Ishikawa (cell line): ENCODE measurements at regions not wholly inside any gene's neighbourhood (a gene's known extent, or its start where the extent isn't known, plus 50 kb on each side); places are given as distances from the start of the nearest gene placed in this dataset.

ENCODE experiments used
- CEBPB ChIP-seq: IDR thresholded peaks from 2 replicates; pipeline ENCODE4 v1.6.1; 2012
- CREB1 ChIP-seq: IDR thresholded peaks from 2 replicates; pipeline ENCODE4 v1.6.1; 2012; ENCODE audit warnings: low read depth
- EGR1 ChIP-seq: IDR thresholded peaks from 2 replicates; pipeline ENCODE4 v1.6.1; 2012
- EP300 ChIP-seq: IDR thresholded peaks from 2 replicates; pipeline ENCODE4 v1.6.1; 2012; ENCODE audit warnings: borderline replicate concordance
- FOXM1 ChIP-seq: IDR thresholded peaks from 2 replicates; pipeline ENCODE4 v1.6.1; 2012; ENCODE audit warnings: low read depth, borderline replicate concordance
- MAX ChIP-seq: IDR thresholded peaks from 2 replicates; pipeline ENCODE4 v1.6.1; 2012
- NFIC ChIP-seq: IDR thresholded peaks from 2 replicates; pipeline ENCODE4 v1.6.1; 2012
- RAD21 ChIP-seq: IDR thresholded peaks from 2 replicates; pipeline ENCODE4 v1.6.1; 2012; ENCODE audit warnings: low read depth
- REST ChIP-seq: IDR thresholded peaks from 2 replicates; pipeline ENCODE4 v1.6.1; 2012; ENCODE audit warnings: low read depth, mild to moderate bottlenecking
- TAF1 ChIP-seq: IDR thresholded peaks from 2 replicates; pipeline ENCODE4 v1.6.1; 2012; ENCODE audit warnings: low read depth, mild to moderate bottlenecking
- TCF12 ChIP-seq: IDR thresholded peaks from 2 replicates; pipeline ENCODE4 v1.6.1; 2012; ENCODE audit warnings: low read depth
- TEAD4 ChIP-seq: IDR thresholded peaks from 2 replicates; pipeline ENCODE4 v1.6.1; 2012
- USF1 ChIP-seq: IDR thresholded peaks from 2 replicates; pipeline ENCODE4 v1.6.1; 2012
- YY1 ChIP-seq: IDR thresholded peaks from 2 replicates; pipeline ENCODE4 v1.6.1; 2012; ENCODE audit warnings: low read depth
- ZBTB7A ChIP-seq: IDR thresholded peaks from 2 replicates; pipeline ENCODE4 v1.6.1; 2012; ENCODE audit warnings: low read depth

GRCh38 chr9:38234479-38235170, 157.9 kb upstream of the ALDH1B1 start:
- TF ChIP-seq EP300 (no peak), NFIC (no peak), CEBPB (no peak), MAX (no peak)

GRCh38 chr9:38233796-38234355, 158.6 kb upstream of the ALDH1B1 start:
- TF ChIP-seq EGR1: no peak
- TF ChIP-seq EP300: no peak
- no peak for TF ChIP-seq TCF12
- no peak for TF ChIP-seq RAD21
- no peak for TF ChIP-seq ZBTB7A
- no peak for TF ChIP-seq REST
- no peak for TF ChIP-seq CREB1
- TF ChIP-seq MAX: no peak
- no peak for TF ChIP-seq TEAD4
- TF ChIP-seq TAF1: no peak
- TF ChIP-seq NFIC: no peak
- TF ChIP-seq CEBPB: no peak
- no peak for TF ChIP-seq YY1
- no peak for TF ChIP-seq FOXM1

GRCh38 chr9:38233343-38233742, 159.2 kb upstream of the ALDH1B1 start:
- no peak for TF ChIP-seq TEAD4
- TF ChIP-seq NFIC: no peak
- TF ChIP-seq YY1: no peak
- TF ChIP-seq FOXM1: no peak
- no peak for TF ChIP-seq USF1
- TF ChIP-seq CEBPB: no peak
- no peak for TF ChIP-seq REST
- no peak for TF ChIP-seq TCF12
- no peak for TF ChIP-seq CREB1

- TF ChIP-seq ZBTB7A (no peak), NFIC (no peak), EP300 (no peak), REST (no peak), TEAD4 (no peak), RAD21 (no peak), TCF12 (no peak), YY1 (no peak), CREB1 (no peak), CEBPB (no peak), TAF1 (no peak), FOXM1 (no peak), MAX (no peak), USF1 (no peak), EGR1 (no peak)
Observed at GRCh38 chr9:38232895-38233294, 159.6 kb upstream of the ALDH1B1 start.
